PC-9 (cell line): ENCODE measurements at regions not wholly inside any gene's neighbourhood (a gene's known extent, or its start where the extent isn't known, plus 50 kb on each side); places are given as distances from the start of the nearest gene placed in this dataset.

Experiments used
- BruUV-seq: library from RNA; stranded (reverse); fragments of 400-500 nt; replicated peaks from 2 replicates; lab custom pipeline; 2021; lab: Mats Ljungman, UMichigan
- CTCF ChIA-PET: fragments of 300-600 bp; sonication (Branson Sonifier 250); formaldehyde crosslinking; loops from one replicate; lab custom pipeline; 2022; ENCODE audit warnings: antibody characterized with exemption; lab: Charles Lee
- POLR2A ChIA-PET: fragments of 300-600 bp; sonication (Branson Sonifier 250); formaldehyde crosslinking; loops from one replicate; lab custom pipeline; 2022; ENCODE audit warnings: antibody characterized with exemption; ENCODE audit not compliant: unreplicated experiment; lab: Charles Lee
- DNase-seq, 2 experiments: peaks; one replicate each; pipeline versions ENCODE4 v3.0.0 to v3.0.0-alpha.2; 2015 to 2022; ENCODE audit warnings: mixed read lengths in 1 of 2
- H2AFZ ChIP-seq: fragments of 200-600 bp; sonication (generic); 2 replicates; pipeline ENCODE4 v1.8.1; 2017; ENCODE audit warnings: antibody characterized with exemption
- H3F3A ChIP-seq: fragments of 200-600 bp; sonication (generic); 2 replicates; pipeline ENCODE4 v1.8.1; 2017; ENCODE audit warnings: antibody characterized with exemption, mild to moderate bottlenecking, low read depth; ENCODE audit not compliant: insufficient read depth
- H3K27ac ChIP-seq: fragments of 200-600 bp; sonication (generic); 2 replicates; pipeline ENCODE4 v1.6.1; 2016; ENCODE audit warnings: mixed run types
- H3K27me3 ChIP-seq: fragments of 200-600 bp; sonication (generic); 2 replicates; pipeline ENCODE4 v1.6.1; 2016; ENCODE audit warnings: low read depth, mixed run types; ENCODE audit not compliant: insufficient read depth
- H3K36me3 ChIP-seq: fragments of 200-600 bp; sonication (generic); 2 replicates; pipeline ENCODE4 v1.6.1; 2016; ENCODE audit warnings: low read depth, mixed run types
- H3K4me1 ChIP-seq: fragments of 200-600 bp; sonication (generic); replicated peaks from 2 replicates; pipeline ENCODE4 v1.6.1; 2016; ENCODE audit warnings: mixed run types; ENCODE audit not compliant: insufficient read depth
- H3K4me2 ChIP-seq: fragments of 200-600 bp; sonication (generic); 2 replicates; pipeline ENCODE4 v1.6.1; 2017; ENCODE audit warnings: mixed run types
- H3K4me3 ChIP-seq: fragments of 200-600 bp; sonication (generic); 2 replicates; pipeline ENCODE4 v1.6.1; 2016; ENCODE audit warnings: mixed run types
- H3K79me2 ChIP-seq: fragments of 200-600 bp; sonication (generic); 2 replicates; pipeline ENCODE4 v1.6.1; 2017; ENCODE audit warnings: low read depth, mixed run types
- H3K9me2 ChIP-seq: fragments of 200-600 bp; sonication (generic); 2 replicates; pipeline ENCODE4 v1.8.1; 2017; ENCODE audit warnings: mild to moderate bottlenecking; ENCODE audit not compliant: insufficient read depth
- H3K9me3 ChIP-seq: fragments of 200-600 bp; sonication (generic); 2 replicates; pipeline ENCODE4 v1.8.1; 2016; ENCODE audit warnings: low read depth; ENCODE audit not compliant: insufficient read depth
- H4K20me1 ChIP-seq: fragments of 200-600 bp; sonication (generic); 2 replicates; pipeline ENCODE4 v1.8.1; 2017; ENCODE audit not compliant: insufficient read depth
- CTCF ChIP-seq: fragments of 200-600 bp; sonication (generic); conservative IDR thresholded peaks from 2 replicates; pipeline ENCODE4 v1.6.1; 2017; ENCODE audit warnings: mixed run types, antibody characterized with exemption, mild to moderate bottlenecking, moderate library complexity
- EZH2 ChIP-seq: fragments of 200-600 bp; sonication (generic); IDR thresholded peaks from 2 replicates; pipeline ENCODE4 v1.8.0; 2017; ENCODE audit warnings: antibody characterized with exemption, low read depth
- intact Hi-C: fragments of 100-400 bp; cut with micrococcal nuclease; formaldehyde crosslinking; loops from one replicate; pipeline ENCODE4 v1.10.0; 2022; ENCODE audit not compliant: unreplicated experiment

- TF ChIP-seq EZH2 (no peak), CTCF (no peak)
- H3F3A ChIP-seq: no peaks in the 10 kb centered on the region
- ChIA-PET POLR2A (no interaction called here), CTCF (no interaction called here)
- BruUV-seq: no TSS peak
- H3K4me1 ChIP-seq: no peaks in the 10 kb centered on the region
- intact Hi-C loops: no loop called here
- H3K36me3 ChIP-seq: no peaks in the 10 kb centered on the region
- no peaks in the 10 kb centered on the region for H3K9me2 ChIP-seq
- H3K4me2 ChIP-seq: no peak overlapping the region
- no peaks in the 10 kb centered on the region for H3K27me3 ChIP-seq
- no peaks in the 10 kb centered on the region for H4K20me1 ChIP-seq
- no peaks in the 10 kb centered on the region for H3K9me3 ChIP-seq
- no peak overlapping the region for H3K27ac ChIP-seq
- no peak overlapping the region for H2AFZ ChIP-seq
- H3K79me2 ChIP-seq: no peaks in the 10 kb centered on the region
- no peak overlapping the region for H3K4me3 ChIP-seq
- no peak for DNase-seq
These were observed 100.0 kb upstream of the PIEZO2 start for GRCh38 chr18:11249391-11249790.

- no TSS peak for BruUV-seq
- Histone ChIP-seq H3K9me3 (no peaks in the 10 kb centered on the region), H3K27me3 (peaks cover 17% of the 10 kb centered on the region), H3K36me3 (no peaks in the 10 kb centered on the region), H3K4me2 (no peak overlapping the region), H3K4me3 (no peak overlapping the region), H4K20me1 (no peaks in the 10 kb centered on the region), H3K79me2 (no peaks in the 10 kb centered on the region), H3K27ac (no peak overlapping the region), H3F3A (no peaks in the 10 kb centered on the region), H3K9me2 (no peaks in the 10 kb centered on the region), H3K4me1 (no peaks in the 10 kb centered on the region), H2AFZ (no peak overlapping the region)
- CTCF ChIA-PET: no interaction called here
- TF ChIP-seq CTCF: no peak
- TF ChIP-seq EZH2: no peak
- intact Hi-C loops: no loop called here
- DNase-seq: no peak
- POLR2A ChIA-PET: no interaction called here
These were observed 98.1 kb upstream of the PIEZO2 start for GRCh38 chr18:11247381-11247970.

- H3K9me2 ChIP-seq: no peaks in the 10 kb centered on the region
- H3K4me1 ChIP-seq: no peaks in the 10 kb centered on the region
- H3F3A ChIP-seq: no peaks in the 10 kb centered on the region
- no peak overlapping the region for H2AFZ ChIP-seq
- TF ChIP-seq EZH2: no peak
- no peak for TF ChIP-seq CTCF
- no peaks in the 10 kb centered on the region for H3K79me2 ChIP-seq
- no peak overlapping the region for H3K4me3 ChIP-seq
- H3K27ac ChIP-seq: no peak overlapping the region
- no peaks in the 10 kb centered on the region for H4K20me1 ChIP-seq
- H3K9me3 ChIP-seq: no peaks in the 10 kb centered on the region
- DNase-seq: no peak
- ChIA-PET CTCF (no interaction called here), POLR2A (no interaction called here)
- no peak overlapping the region for H3K4me2 ChIP-seq
- intact Hi-C loops: no loop called here
- H3K36me3 ChIP-seq: no peaks in the 10 kb centered on the region
- BruUV-seq: no TSS peak
- peaks cover 17% of the 10 kb centered on the region for H3K27me3 ChIP-seq
These were observed 97.3 kb upstream of the PIEZO2 start for GRCh38 chr18:11246495-11247300.
